ENCODE measurements at regions not wholly inside any gene's neighbourhood (a gene's known extent, or its start where the extent isn't known, plus 50 kb on each side); places are given as distances from the start of the nearest gene placed in this dataset.
A peak's percentile ranks its signal among the peaks of the same experiment; 100 is the strongest.

GRCh38 chr3:104460477-104461406, 906.0 kb upstream of the ALCAM start:
- peak; percentile 66 to 69 for DNase-seq (ENCODE audit: low read depth in 2 of 2)

GRCh38 chr3:104461431-104461830, 905.3 kb upstream of the ALCAM start:
- no peak for DNase-seq (ENCODE audit: low read depth in 2 of 2)

- DNase-seq (ENCODE audit: low read depth in 2 of 2): no peak
Observed at GRCh38 chr3:104472221-104472620, 894.5 kb upstream of the ALCAM start.

DNA sequence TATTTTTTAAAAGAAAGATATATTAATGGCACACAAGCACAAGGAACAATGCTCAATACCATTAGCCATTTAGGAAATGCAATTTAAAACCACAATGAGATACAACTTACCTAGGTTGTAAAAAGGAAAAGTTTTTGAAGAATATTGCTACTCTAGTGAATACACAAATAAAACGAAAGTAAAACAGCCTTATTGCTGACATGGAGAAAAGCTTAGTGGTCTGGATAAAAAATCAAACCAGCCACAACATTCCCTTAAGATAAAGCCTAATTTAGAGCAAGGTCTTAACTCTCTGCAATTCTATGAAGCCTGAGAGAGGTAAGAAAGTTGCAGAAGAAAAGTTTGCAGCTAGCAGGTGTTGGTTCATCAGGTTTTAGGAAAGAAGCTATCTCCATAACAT, 892.7 kb upstream of the ALCAM start:
- no peak for DNase-seq (ENCODE audit: low read depth in 2 of 2)

DNA sequence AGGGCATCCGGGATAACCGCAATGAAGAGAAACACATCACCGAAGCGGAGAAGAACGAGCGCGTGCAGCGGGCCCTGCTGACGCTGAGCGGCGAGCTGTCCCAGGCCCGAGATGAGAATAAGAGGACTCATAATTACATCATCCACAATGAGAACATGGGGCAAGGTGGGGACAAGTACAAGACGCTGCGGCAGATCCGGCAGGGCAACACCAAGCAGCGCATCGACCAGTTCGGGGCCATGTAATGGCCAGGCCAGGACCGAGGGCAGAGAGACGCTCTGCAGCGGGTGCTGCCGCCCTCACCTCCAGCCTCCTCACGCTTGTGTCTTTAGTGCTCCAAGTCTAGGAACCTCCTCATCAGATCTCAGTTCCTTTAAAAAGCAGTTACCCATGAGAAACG, 863.7 kb upstream of the ALCAM start:
- DNase-seq (ENCODE audit: low read depth in 2 of 2): no peak

DNA sequence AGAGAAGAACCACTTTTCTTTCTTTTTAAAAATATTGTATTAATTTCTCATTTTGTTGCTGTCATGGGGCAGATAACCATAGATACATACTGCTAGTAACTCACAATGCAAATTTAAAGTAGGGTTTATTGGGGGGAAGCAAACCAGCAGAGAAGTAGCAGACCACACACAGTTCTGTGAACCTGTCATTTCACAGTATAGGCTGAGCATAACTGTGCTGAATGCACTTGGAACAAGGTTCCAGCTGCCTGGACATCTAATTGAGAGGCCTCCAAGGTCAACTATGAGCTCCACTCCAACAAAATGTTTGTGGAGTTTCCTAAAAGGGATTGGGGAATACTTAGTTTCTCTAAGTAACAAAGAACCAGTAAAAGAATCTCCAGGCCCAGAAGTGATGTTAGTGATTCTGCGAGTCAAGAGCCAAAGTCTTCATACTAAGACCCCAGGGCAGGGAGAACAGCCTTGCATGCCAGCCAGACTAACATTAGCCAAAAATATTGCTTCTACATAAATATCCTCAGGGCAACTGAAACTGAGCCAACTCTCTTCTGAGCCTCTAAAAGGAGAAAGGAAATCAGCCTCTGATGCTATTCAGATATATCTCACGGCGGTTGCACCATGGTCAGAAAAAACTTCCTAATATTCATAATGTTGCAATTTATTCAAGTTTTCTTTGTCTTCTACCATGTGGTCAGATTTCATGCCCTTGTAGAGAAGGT, 856.4 kb upstream of the ALCAM start:
- no peak for DNase-seq (ENCODE audit: low read depth in 2 of 2)

- no peak for DNase-seq (ENCODE audit: low read depth in 2 of 2)
Observed at GRCh38 chr3:104514371-104514770, 852.3 kb upstream of the ALCAM start.

DNA sequence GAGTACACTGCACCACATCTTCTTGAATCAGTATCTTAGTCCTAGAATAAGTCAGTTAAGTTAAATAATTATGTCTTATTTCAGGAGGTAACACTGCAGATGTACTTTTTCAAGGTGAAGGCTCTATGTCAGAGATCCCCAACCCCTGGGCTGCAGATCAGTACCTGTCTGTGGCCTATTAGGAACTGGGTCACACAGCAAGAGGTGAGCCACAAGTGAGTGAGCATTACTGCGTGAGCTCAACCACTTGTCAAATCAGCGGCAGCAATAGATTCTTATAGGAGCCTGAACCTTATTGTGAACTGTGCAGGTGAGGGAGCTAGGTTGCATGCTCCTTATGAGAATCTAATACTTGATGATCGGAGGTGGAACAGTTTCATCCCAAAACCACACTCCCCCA, 851.9 kb upstream of the ALCAM start:
- DNase-seq (ENCODE audit: low read depth in 2 of 2): no peak

- DNase-seq (ENCODE audit: low read depth in 2 of 2): no peak
Observed at GRCh38 chr3:104519068-104519467, 847.6 kb upstream of the ALCAM start.

DNA sequence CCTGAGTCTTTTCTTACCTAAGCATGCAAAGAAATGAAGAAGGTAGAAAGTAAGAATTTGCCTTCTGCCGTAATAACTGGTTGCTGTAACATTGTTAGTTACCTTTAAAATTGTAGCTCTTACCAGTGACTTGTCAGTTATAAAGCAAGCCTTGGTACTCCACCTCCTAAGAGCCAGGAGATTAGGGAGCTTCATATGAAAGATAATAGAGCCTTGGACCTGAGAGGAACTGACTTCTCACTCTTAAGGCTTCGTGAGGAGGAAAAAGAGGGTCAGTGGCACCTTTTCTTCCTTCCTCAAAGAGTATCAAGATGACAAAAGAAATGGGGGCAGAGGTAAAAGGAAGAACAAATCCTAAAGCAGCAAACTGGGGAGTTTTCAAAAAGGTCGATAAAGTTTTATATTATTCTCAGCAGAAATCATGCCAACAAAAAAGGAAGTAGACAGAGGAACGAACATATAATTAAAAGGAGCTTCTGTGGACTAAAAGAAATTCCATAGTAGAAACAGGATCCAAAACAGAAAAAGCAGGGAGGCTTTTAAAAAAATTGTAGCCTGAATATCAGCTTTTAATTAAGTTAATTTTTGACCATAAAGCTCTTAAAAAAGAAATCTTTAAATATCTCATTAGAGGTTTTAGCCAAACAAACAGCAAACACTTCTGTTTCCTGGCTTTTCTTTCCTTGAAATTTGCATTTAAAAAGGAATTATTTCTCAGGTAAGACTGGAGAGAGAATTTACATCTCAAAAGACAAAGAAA, 847.1 kb upstream of the ALCAM start:
- no peak for DNase-seq (ENCODE audit: low read depth in 2 of 2)

DNA sequence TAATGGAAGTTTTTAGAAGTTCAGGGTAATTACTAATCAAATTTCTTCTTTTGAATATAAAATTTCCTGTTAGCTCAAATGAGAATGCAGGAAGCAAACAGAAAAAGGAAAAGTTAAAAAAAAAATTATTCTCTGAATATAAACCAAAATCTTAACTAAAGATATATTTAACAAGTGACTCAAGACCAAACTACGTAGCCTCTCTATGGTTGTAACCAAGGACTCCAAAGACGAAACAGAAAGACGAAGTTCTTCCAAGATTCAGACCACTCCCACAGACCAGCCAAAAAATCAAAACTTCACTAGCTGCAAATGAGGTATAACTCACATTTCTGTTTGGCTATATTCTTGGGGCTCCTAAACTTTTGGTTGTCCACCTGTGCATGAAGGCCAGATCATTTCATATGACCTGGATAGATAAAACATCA, 846.5 kb upstream of the ALCAM start:
- DNase-seq (ENCODE audit: low read depth in 2 of 2): no peak

- DNase-seq (ENCODE audit: low read depth in 2 of 2): no peak
Observed at GRCh38 chr3:104521606-104522336, 844.9 kb upstream of the ALCAM start.

DNA sequence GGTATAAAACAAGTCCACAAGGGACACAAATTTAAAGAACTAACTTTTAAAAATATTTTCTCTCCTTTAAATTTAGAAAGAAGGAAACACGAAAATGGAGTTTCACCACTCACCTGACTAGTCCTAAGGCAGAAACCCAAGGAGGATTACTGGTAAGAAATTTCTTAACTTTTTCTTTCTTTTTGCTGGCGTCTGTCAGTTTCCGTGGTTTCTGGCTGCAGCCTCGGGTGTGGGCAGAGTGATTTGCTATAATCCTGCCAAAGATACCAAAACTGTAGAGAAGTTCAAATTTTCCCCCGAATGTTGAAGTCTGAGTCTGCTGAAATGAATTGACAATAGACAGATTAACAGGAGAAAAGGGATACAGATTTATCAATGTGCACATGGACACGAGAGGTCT, 843.6 kb upstream of the ALCAM start:
- DNase-seq (ENCODE audit: low read depth in 2 of 2): no peak

DNA sequence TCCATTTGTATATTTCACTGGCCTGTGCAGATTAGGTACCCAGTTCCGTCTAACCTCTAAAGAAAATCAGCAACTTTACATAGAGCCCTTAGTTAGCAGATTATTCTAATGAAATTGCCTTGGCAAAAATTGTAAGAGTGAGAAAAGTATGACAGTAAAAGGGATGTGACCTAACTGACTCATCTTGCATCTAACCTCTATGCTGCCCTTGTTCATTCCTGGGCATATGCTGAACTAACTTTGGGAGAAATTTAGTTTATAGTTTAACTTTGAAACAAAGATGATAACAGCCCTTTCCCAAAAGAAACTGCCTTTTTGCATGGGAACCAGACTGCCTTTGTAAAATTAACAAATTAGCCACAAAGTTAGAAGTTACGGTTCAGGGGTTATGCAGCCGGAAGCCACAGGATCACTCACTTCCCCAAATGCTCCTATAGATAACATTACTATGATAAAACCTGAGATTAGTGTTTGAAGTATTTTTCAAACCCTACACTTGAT, 839.8 kb upstream of the ALCAM start:
- no peak for DNase-seq (ENCODE audit: low read depth in 2 of 2)

- no peak for DNase-seq (ENCODE audit: low read depth in 2 of 2)
Observed at GRCh38 chr3:104530934-104531333, 835.8 kb upstream of the ALCAM start.

GRCh38 chr3:104536715-104537114, 830.0 kb upstream of the ALCAM start:
- DNase-seq (ENCODE audit: low read depth in 2 of 2): no peak

- no peak for DNase-seq (ENCODE audit: low read depth in 2 of 2)
Observed at GRCh38 chr3:104537323-104537722, 829.4 kb upstream of the ALCAM start.

DNA sequence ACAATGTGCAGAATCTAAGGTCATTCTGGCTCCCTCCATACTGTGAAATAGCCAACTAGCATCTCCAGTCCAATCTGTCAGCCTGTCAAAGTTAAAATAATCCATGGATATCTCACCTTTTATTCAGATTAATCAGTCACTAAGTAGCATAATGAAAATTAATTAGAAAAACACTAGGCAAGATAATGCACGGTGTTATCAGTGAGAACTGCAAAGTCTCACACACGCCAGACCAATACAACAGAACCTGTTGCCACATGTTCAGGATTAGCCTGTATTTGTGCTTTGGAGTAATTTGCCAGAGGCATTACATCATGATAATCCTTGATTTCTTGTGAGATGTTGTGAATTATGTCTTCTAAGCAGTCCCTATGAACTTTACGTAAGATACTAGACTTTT, 820.4 kb upstream of the ALCAM start:
- DNase-seq (ENCODE audit: low read depth in 2 of 2): no peak

DNA sequence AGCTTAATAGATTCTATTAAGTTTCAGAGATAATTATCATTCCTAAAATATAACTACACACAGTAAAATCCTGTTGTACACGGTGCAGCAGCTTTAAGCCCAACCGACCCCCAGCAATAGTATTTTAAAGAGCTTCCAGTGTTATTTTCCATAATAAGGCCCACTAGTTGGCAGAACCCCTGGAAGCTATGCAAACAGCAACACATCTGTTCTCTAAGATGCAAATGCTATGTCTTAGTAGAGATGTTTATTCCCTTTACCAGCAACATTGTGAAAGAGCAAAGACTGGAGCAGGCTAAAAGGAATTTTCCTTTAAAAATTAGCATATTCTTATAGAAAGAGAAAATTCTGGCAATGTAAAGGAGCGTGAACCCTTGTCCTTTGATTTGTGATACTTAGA, 819.7 kb upstream of the ALCAM start:
- no peak for DNase-seq (ENCODE audit: low read depth in 2 of 2)

DNA sequence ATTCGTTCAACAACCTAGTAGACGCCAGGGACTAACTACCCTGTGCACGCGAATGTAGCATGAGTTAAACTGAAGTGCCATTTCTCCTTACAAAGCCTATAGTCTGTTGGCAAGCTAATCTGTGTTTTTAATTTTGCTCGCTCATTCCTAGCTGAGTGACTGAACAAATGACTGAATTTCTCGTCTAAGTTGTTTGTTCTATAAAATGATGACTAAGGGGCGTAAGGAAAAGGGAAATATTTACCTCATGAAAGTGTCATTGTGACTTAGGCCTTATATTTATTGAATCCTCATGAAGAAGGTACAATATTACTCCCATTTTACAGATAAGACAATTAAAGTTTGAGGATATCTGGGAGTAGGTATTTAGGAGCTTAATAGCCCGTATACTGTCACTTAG, 818.3 kb upstream of the ALCAM start:
- DNase-seq (ENCODE audit: low read depth in 2 of 2): no peak

- no peak for DNase-seq (ENCODE audit: low read depth in 2 of 2)
Observed at GRCh38 chr3:104549099-104549714, 817.5 kb upstream of the ALCAM start.
